Activated CD4-positive, alpha-beta T cell treated with anti-CD3 and anti-CD28 coated beads, Interleukin-2, amount 10 ng/mL, durations not matched to agents 24 days and 14 days (primary cell): ENCODE measurements at regions not wholly inside any gene's neighbourhood (a gene's known extent, or its start where the extent isn't known, plus 50 kb on each side); places are given as distances from the start of the nearest gene placed in this dataset.
"Not testable (repeated sequence)": the region's sequence is repeated elsewhere in the genome, so short reads cannot be mapped to it uniquely, and the experiment has no call there.

Experiments used
- DNase-seq: peaks from one replicate; pipeline ENCODE4 v3.0.0; 2022
- H3K27ac Mint-ChIP-seq: one replicate; pipeline ENCODE4 v1.8.0; 2022; ENCODE audit warnings: mild to moderate bottlenecking, mixed read lengths
- H3K27me3 Mint-ChIP-seq: one replicate; pipeline ENCODE4 v1.8.0; 2022; ENCODE audit warnings: mixed read lengths
- H3K36me3 Mint-ChIP-seq: one replicate; pipeline ENCODE4 v1.8.0; 2022; ENCODE audit warnings: low read depth, mild to moderate bottlenecking, mixed read lengths
- H3K4me1 Mint-ChIP-seq: one replicate; pipeline ENCODE4 v1.8.0; 2021; ENCODE audit warnings: mixed read lengths
- H3K4me3 Mint-ChIP-seq: one replicate; pipeline ENCODE4 v1.8.0; 2022; ENCODE audit warnings: mild to moderate bottlenecking, moderate library complexity, mixed read lengths
- H3K9me3 Mint-ChIP-seq: one replicate; pipeline ENCODE4 v1.8.0; 2021; ENCODE audit warnings: mixed read lengths
- intact Hi-C: fragments of 100-400 bp; cut with micrococcal nuclease; formaldehyde crosslinking; loops from one replicate; pipeline ENCODE4 v1.15.1; 2023

GRCh38 chr3:18585004-18585968 is 160.1 kb upstream of the SATB1 start:
- H3K4me3 Mint-ChIP-seq = no peak overlapping the region
- peaks cover 27% of the 10 kb centered on the region for H3K9me3 Mint-ChIP-seq

GRCh38 chr3:18580268-18580667 is 155.1 kb upstream of the SATB1 start:
- no peak for DNase-seq
- Mint-ChIP-seq H3K27me3 (no peaks in the 10 kb centered on the region), H3K4me3 (no peak overlapping the region), H3K27ac (no peak overlapping the region), H3K4me1 (peaks cover 4% of the 10 kb centered on the region), H3K9me3 (peaks cover 33% of the 10 kb centered on the region), H3K36me3 (peaks cover 14% of the 10 kb centered on the region)
- intact Hi-C loops = no loop called here

More at GRCh38 chr3:18585004-18585968, 160.1 kb upstream of the SATB1 start:
- Mint-ChIP-seq H3K27me3 (no peaks in the 10 kb centered on the region), H3K4me1 (peaks cover 5% of the 10 kb centered on the region), H3K27ac (peak overlapping the region; percentile 13), H3K36me3 (peaks cover 20% of the 10 kb centered on the region)
- intact Hi-C loops = no loop called here
- no peak for DNase-seq

- Mint-ChIP-seq H3K4me3 (no peak overlapping the region), H3K36me3 (peaks cover 14% of the 10 kb centered on the region), H3K27me3 (no peaks in the 10 kb centered on the region), H3K4me1 (no peaks in the 10 kb centered on the region), H3K27ac (no peak overlapping the region), H3K9me3 (peaks cover 33% of the 10 kb centered on the region)
- intact Hi-C loops = no loop called here
- DNase-seq = no peak
These were observed 154.5 kb upstream of the SATB1 start for GRCh38 chr3:18579661-18580060.

- Mint-ChIP-seq H3K36me3 (peaks cover 12% of the 10 kb centered on the region), H3K9me3 (peaks cover 26% of the 10 kb centered on the region), H3K4me3 (no peak overlapping the region), H3K4me1 (peaks cover 10% of the 10 kb centered on the region), H3K27me3 (no peaks in the 10 kb centered on the region), H3K27ac (no peak overlapping the region)
- intact Hi-C loops = no loop called here
- DNase-seq = no peak
These were observed 150.4 kb upstream of the SATB1 start for GRCh38 chr3:18575573-18575972.

GRCh38 chr3:18572809-18573208 is 147.7 kb upstream of the SATB1 start:
- intact Hi-C loops = no loop called here
- Mint-ChIP-seq H3K36me3 (peaks cover 21% of the 10 kb centered on the region), H3K4me3 (no peak overlapping the region), H3K4me1 (peaks cover 14% of the 10 kb centered on the region), H3K9me3 (peaks cover 28% of the 10 kb centered on the region), H3K27me3 (no peaks in the 10 kb centered on the region), H3K27ac (no peak overlapping the region)
- no peak for DNase-seq

- peaks cover 32% of the 10 kb centered on the region for H3K9me3 Mint-ChIP-seq
- H3K4me3 Mint-ChIP-seq = no peak overlapping the region
- H3K27me3 Mint-ChIP-seq = no peaks in the 10 kb centered on the region
- DNase-seq = no peak
- intact Hi-C loops = no loop called here
- no peak overlapping the region for H3K27ac Mint-ChIP-seq
- H3K4me1 Mint-ChIP-seq = peaks cover 23% of the 10 kb centered on the region
- H3K36me3 Mint-ChIP-seq = peaks cover 17% of the 10 kb centered on the region
These were observed 142.2 kb upstream of the SATB1 start for GRCh38 chr3:18567293-18567692.

GRCh38 chr3:18562364-18563154 is 137.4 kb upstream of the SATB1 start:
- no peak overlapping the region for H3K4me3 Mint-ChIP-seq
- no peak overlapping the region for H3K27ac Mint-ChIP-seq
- intact Hi-C loops = no loop called here
- no peaks in the 10 kb centered on the region for H3K27me3 Mint-ChIP-seq
- no peak for DNase-seq
- H3K9me3 Mint-ChIP-seq = peaks cover 24% of the 10 kb centered on the region
- H3K4me1 Mint-ChIP-seq = peaks cover 55% of the 10 kb centered on the region
- H3K36me3 Mint-ChIP-seq = peaks cover 18% of the 10 kb centered on the region

- DNase-seq = peak; percentile 80
- H3K4me3 Mint-ChIP-seq = peak overlapping the region; percentile 64
- intact Hi-C loops = loop anchor here (1.0 to 5.0 kb wide), 4 partner anchors 38 to 429 kb away; no protein-coding TSS in a partner anchor
- no peaks in the 10 kb centered on the region for H3K27me3 Mint-ChIP-seq
- H3K9me3 Mint-ChIP-seq = peaks cover 22% of the 10 kb centered on the region
- peaks cover 22% of the 10 kb centered on the region for H3K36me3 Mint-ChIP-seq
- H3K27ac Mint-ChIP-seq = peak overlapping the region; percentile 97
- H3K4me1 Mint-ChIP-seq = peaks cover 65% of the 10 kb centered on the region
These were observed 134.2 kb upstream of the SATB1 start for GRCh38 chr3:18559331-18559842.

GRCh38 chr3:18558507-18558906 is 133.4 kb upstream of the SATB1 start:
- Mint-ChIP-seq H3K27ac (peak overlapping the region; percentile 97), H3K36me3 (peaks cover 25% of the 10 kb centered on the region)
- DNase-seq = no peak

GRCh38 chr3:18557216-18557615 is 132.1 kb upstream of the SATB1 start:
- H3K9me3 Mint-ChIP-seq = peaks cover 17% of the 10 kb centered on the region
- peak overlapping the region; percentile 97 for H3K27ac Mint-ChIP-seq
- peak overlapping the region; percentile 6 for H3K4me3 Mint-ChIP-seq
- intact Hi-C loops = loop anchor here (5.0 kb wide), 1 partner anchor 40 kb away; no protein-coding TSS in a partner anchor
- H3K4me1 Mint-ChIP-seq = peaks cover 61% of the 10 kb centered on the region
- H3K36me3 Mint-ChIP-seq = peaks cover 19% of the 10 kb centered on the region
- DNase-seq = no peak
- H3K27me3 Mint-ChIP-seq = no peaks in the 10 kb centered on the region

More at GRCh38 chr3:18558507-18558906, 133.4 kb upstream of the SATB1 start:
- intact Hi-C loops = loop anchor here (2.0 to 5.0 kb wide), 3 partner anchors 39 to 430 kb away; no protein-coding TSS in a partner anchor
- Mint-ChIP-seq H3K27me3 (no peaks in the 10 kb centered on the region), H3K4me3 (peak overlapping the region; percentile 64), H3K9me3 (peaks cover 25% of the 10 kb centered on the region), H3K4me1 (peaks cover 67% of the 10 kb centered on the region)

GRCh38 chr3:18556503-18557135 is 131.5 kb upstream of the SATB1 start:
- Mint-ChIP-seq H3K4me3 (peak overlapping the region; percentile 32), H3K4me1 (peaks cover 57% of the 10 kb centered on the region), H3K36me3 (peaks cover 15% of the 10 kb centered on the region)

GRCh38 chr3:18556001-18556408 is 130.9 kb upstream of the SATB1 start:
- intact Hi-C loops = loop anchor here (1.0 to 5.0 kb wide), 8 partner anchors 25 to 314 kb away; no protein-coding TSS in a partner anchor

More at GRCh38 chr3:18556503-18557135, 131.5 kb upstream of the SATB1 start:
- peaks cover 15% of the 10 kb centered on the region for H3K9me3 Mint-ChIP-seq
- H3K27me3 Mint-ChIP-seq = no peaks in the 10 kb centered on the region
- H3K27ac Mint-ChIP-seq = peak overlapping the region; percentile 97
- DNase-seq = peak; percentile 90
- intact Hi-C loops = loop anchor here (1.0 to 5.0 kb wide), 8 partner anchors 25 to 314 kb away; no protein-coding TSS in a partner anchor

GRCh38 chr3:18552579-18553105 is 127.5 kb upstream of the SATB1 start:
- intact Hi-C loops, H3K27ac Mint-ChIP-seq, DNase-seq: not testable (repeated sequence)

More at GRCh38 chr3:18556001-18556408, 130.9 kb upstream of the SATB1 start:
- peaks cover 57% of the 10 kb centered on the region for H3K4me1 Mint-ChIP-seq
- peaks cover 15% of the 10 kb centered on the region for H3K36me3 Mint-ChIP-seq
- H3K9me3 Mint-ChIP-seq = peaks cover 14% of the 10 kb centered on the region
- peak; percentile 65 for DNase-seq
- H3K27me3 Mint-ChIP-seq = no peaks in the 10 kb centered on the region
- H3K27ac Mint-ChIP-seq = peak overlapping the region; percentile 97
- peak overlapping the region; percentile 32 for H3K4me3 Mint-ChIP-seq

More at GRCh38 chr3:18552579-18553105, 127.5 kb upstream of the SATB1 start:
- H3K4me1 Mint-ChIP-seq = peaks cover 25% of the 10 kb centered on the region
- H3K9me3 Mint-ChIP-seq = peaks cover 14% of the 10 kb centered on the region
- H3K27me3 Mint-ChIP-seq, H3K36me3 Mint-ChIP-seq, H3K4me3 Mint-ChIP-seq: not testable (repeated sequence)
